Mesothelial cell of epicardium (in vitro differentiated cells): ENCODE measurements at regions not wholly inside any gene's neighbourhood (a gene's known extent, or its start where the extent isn't known, plus 50 kb on each side); places are given as distances from the start of the nearest gene placed in this dataset.

Source experiments
- DNase-seq, 2 experiments: peaks; one replicate each; pipeline ENCODE4 v3.0.0; 2021; ENCODE audit warnings: low spot score in 2 of 2; ENCODE audit not compliant: unreplicated experiment in 2 of 2
- H3K27ac Mint-ChIP-seq: 2 replicates; pipeline ENCODE4 v1.8.0; 2021; ENCODE audit warnings: mixed read lengths
- H3K27me3 Mint-ChIP-seq: 2 replicates; pipeline ENCODE4 v1.8.0; 2021; ENCODE audit warnings: low read depth, mixed read lengths
- H3K36me3 Mint-ChIP-seq: 2 replicates; pipeline ENCODE4 v1.8.0; 2021; ENCODE audit warnings: mixed read lengths
- H3K4me1 Mint-ChIP-seq: 2 replicates; pipeline ENCODE4 v1.8.0; 2021; ENCODE audit warnings: mixed read lengths
- H3K4me3 Mint-ChIP-seq: 2 replicates; pipeline ENCODE4 v1.8.0; 2021; ENCODE audit warnings: mild to moderate bottlenecking, moderate library complexity, mixed read lengths
- H3K9me3 Mint-ChIP-seq: 2 replicates; pipeline ENCODE4 v1.8.0; 2021; ENCODE audit warnings: mixed read lengths
- CTCF ChIP-seq: fragments of 200-600 bp; sonication (generic); IDR thresholded peaks from one replicate; pipeline ENCODE4 v1.5.0; 2021; ENCODE audit warnings: antibody characterized with exemption; ENCODE audit not compliant: unreplicated experiment

GRCh38 chr1:109828756-109829505, 65.2 kb upstream of the EPS8L3 start:
- H3K4me1 Mint-ChIP-seq = no peaks in the 10 kb centered on the region
- TF ChIP-seq CTCF = no peak
- no peak for DNase-seq
- H3K27me3 Mint-ChIP-seq = no peaks in the 10 kb centered on the region
- H3K4me3 Mint-ChIP-seq = no peak overlapping the region
- no peak overlapping the region for H3K27ac Mint-ChIP-seq
- no peaks in the 10 kb centered on the region for H3K36me3 Mint-ChIP-seq
- peaks cover 20% of the 10 kb centered on the region for H3K9me3 Mint-ChIP-seq

GRCh38 chr1:109827986-109828385, 64.3 kb upstream of the EPS8L3 start:
- Mint-ChIP-seq H3K27me3 (no peaks in the 10 kb centered on the region), H3K27ac (no peak overlapping the region), H3K4me1 (no peaks in the 10 kb centered on the region), H3K4me3 (no peak overlapping the region), H3K36me3 (no peaks in the 10 kb centered on the region), H3K9me3 (peaks cover 14% of the 10 kb centered on the region)
- no peak for DNase-seq
- no peak for TF ChIP-seq CTCF

- Mint-ChIP-seq H3K27ac (no peak overlapping the region), H3K9me3 (peaks cover 9% of the 10 kb centered on the region), H3K36me3 (no peaks in the 10 kb centered on the region), H3K27me3 (no peaks in the 10 kb centered on the region), H3K4me1 (no peaks in the 10 kb centered on the region), H3K4me3 (no peak overlapping the region)
- DNase-seq = no peak
- TF ChIP-seq CTCF = no peak
These were observed 63.7 kb upstream of the EPS8L3 start for GRCh38 chr1:109827466-109827865.

GRCh38 chr1:109826930-109827349, 63.2 kb upstream of the EPS8L3 start:
- Mint-ChIP-seq H3K9me3 (peaks cover 9% of the 10 kb centered on the region), H3K4me1 (no peaks in the 10 kb centered on the region), H3K36me3 (no peaks in the 10 kb centered on the region), H3K4me3 (no peak overlapping the region), H3K27me3 (no peaks in the 10 kb centered on the region), H3K27ac (no peak overlapping the region)
- DNase-seq = no peak
- TF ChIP-seq CTCF = no peak

- H3K27me3 Mint-ChIP-seq = no peaks in the 10 kb centered on the region
- DNase-seq = no peak
- no peak for TF ChIP-seq CTCF
- H3K27ac Mint-ChIP-seq = no peak overlapping the region
- no peak overlapping the region for H3K4me3 Mint-ChIP-seq
- H3K36me3 Mint-ChIP-seq = no peaks in the 10 kb centered on the region
- peaks cover 7% of the 10 kb centered on the region for H3K9me3 Mint-ChIP-seq
- H3K4me1 Mint-ChIP-seq = no peaks in the 10 kb centered on the region
These were observed 62.7 kb upstream of the EPS8L3 start for GRCh38 chr1:109826446-109826845.
